A673 (cell line): ENCODE measurements at regions not wholly inside any gene's neighbourhood (a gene's known extent, or its start where the extent isn't known, plus 50 kb on each side); places are given as distances from the start of the nearest gene placed in this dataset.

Experiments used
- CTCF ChIP-seq: fragments of 300-800, 200-600 bp; sonication (generic); conservative IDR thresholded peaks from 2 replicates; pipeline ENCODE4 v1.5.1; 2017; ENCODE audit warnings: low read depth, mild to moderate bottlenecking, antibody characterized with exemption, low read length, moderate library complexity, mixed read lengths
- EZH2 ChIP-seq: fragments of 200-600 bp; sonication (generic); IDR thresholded peaks from 2 replicates; pipeline ENCODE4 v1.6.1; 2017; ENCODE audit warnings: borderline replicate concordance, low read depth, mild to moderate bottlenecking, mixed read lengths, antibody characterized with exemption, low read length; ENCODE audit not compliant: poor library complexity, severe bottlenecking

GRCh38 chr4:27828843-27829242 is 968.2 kb downstream of the STIM2 start:
- TF ChIP-seq CTCF (no peak), EZH2 (no peak)
